ENCODE measurements at regions not wholly inside any gene's neighbourhood (a gene's known extent, or its start where the extent isn't known, plus 50 kb on each side); places are given as distances from the start of the nearest gene placed in this dataset.

- TF ChIP-seq CTCF (IDR thresholded peaks at IDR 0.05) = no peak
- no peak for TF ChIP-seq ZFX (IDR thresholded peaks at IDR 0.05; ENCODE audit: borderline replicate concordance)
- no peak overlapping the region for H3K27ac ChIP-seq
These were observed 202.4 kb downstream of the AXIN2 start for GRCh38 chr17:65359016-65359415.

DNA sequence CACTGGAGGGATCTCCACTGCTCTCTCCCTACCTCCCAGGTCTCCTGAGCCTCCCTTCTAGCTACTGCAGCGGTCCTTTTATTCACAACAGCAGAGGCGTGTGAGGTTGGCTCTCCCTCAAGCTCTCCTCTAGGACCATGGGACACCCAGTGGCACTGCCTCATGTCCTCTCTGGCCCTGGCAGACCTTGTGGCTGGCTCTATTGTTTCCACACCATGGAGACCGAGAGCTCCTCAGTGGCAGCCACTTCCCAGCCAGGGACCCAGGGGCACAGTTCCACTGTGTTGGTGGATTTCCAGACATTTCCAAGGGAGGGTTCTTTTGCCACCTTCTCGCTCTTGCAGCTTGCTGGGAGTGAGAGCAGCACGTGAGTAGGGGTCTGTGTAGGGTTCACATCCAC, 204.9 kb downstream of the AXIN2 start:
- H3K27ac ChIP-seq = no peak overlapping the region
- TF ChIP-seq CTCF (IDR thresholded peaks at IDR 0.05) (no peak), ZFX (IDR thresholded peaks at IDR 0.05; ENCODE audit: borderline replicate concordance) (no peak)

DNA sequence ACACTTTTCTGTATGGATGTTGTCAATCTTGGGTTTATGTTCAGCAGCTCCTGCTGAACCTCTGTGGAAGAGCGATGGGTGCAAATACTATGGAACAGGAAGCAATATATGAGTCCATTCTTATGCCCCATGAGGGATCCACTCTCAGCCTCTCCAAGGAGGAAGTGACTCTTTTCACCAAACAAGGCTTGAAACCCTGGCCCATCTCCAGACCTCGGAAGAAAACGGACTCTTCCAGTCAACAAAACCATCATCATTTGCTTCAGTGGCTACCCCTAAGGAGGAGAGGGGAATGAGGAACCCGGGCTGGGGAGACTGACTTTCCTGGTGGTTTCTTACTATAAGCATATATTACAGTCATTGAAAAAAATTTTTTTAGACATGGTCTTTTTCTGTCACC, 206.2 kb downstream of the AXIN2 start:
- H3K27ac ChIP-seq = no peak overlapping the region
- no peak for TF ChIP-seq ZFX (IDR thresholded peaks at IDR 0.05; ENCODE audit: borderline replicate concordance)
- TF ChIP-seq CTCF (IDR thresholded peaks at IDR 0.05) = no peak

DNA sequence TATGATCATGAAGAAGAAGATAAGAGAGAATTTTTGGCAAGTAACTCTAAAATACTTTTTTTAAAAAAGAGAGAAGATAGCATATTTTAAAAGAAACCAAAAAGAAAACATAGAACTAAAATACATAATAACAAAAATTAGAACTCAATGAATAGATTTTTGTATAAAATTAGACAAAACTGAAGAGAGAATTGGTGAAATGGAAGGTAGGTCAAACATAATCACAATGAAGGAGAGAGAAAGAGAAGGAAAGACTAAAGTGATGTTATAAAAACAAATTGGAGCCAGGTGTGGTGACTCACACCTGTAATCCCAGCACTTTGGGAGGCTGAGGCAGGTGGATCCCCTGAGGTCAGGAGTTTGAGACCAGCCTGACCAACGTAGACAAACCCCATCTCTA, 211.5 kb downstream of the AXIN2 start:
- TF ChIP-seq ZFX (IDR thresholded peaks at IDR 0.05; ENCODE audit: borderline replicate concordance) (no peak), CTCF (IDR thresholded peaks at IDR 0.05) (no peak)
- H3K27ac ChIP-seq = no peak overlapping the region

GRCh38 chr17:65346166-65346565, 209.0 kb downstream of the RGS9 start:
- no peak overlapping the region for H3K27ac ChIP-seq
- no peak for TF ChIP-seq ZFX (IDR thresholded peaks at IDR 0.05; ENCODE audit: borderline replicate concordance)
- no peak for TF ChIP-seq CTCF (IDR thresholded peaks at IDR 0.05)

DNA sequence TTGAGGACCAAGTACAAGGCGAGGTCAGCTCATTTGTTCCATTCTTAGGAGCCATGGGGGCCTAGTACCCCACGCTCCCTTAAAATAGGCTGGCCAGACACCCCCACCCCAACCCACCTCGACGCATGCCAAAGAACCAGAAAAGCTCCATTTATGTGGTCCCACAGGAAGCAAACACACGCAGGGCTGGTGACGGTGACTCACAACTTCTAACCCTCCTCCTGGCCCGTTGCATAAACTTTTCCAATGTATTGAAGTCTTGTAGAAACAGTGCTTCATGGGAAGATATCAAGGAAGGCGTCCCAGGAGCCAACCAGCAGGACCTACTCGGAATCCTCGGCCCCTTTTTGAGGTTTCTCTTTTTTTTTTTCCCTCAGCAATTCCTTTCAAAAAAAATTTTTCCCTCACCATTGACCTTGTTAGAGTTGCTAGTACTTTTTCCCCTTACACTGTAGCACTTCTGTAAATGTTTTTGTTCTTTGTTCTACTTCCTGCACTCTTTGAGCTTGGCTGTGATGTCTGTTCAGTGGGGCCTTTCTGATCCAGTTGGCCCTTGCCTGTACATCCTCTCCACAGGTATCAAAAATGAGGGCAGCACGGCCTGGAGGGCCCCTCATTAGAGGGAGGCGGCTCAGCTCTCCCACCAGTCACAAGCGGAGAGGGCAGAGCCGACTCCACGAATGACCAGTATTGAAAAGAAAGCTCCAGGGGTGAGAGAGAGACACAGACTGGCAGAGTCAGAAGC, 208.3 kb downstream of the RGS9 start:
- H3K27ac ChIP-seq = no peak overlapping the region
- TF ChIP-seq CTCF (IDR thresholded peaks at IDR 0.05) = no peak
- TF ChIP-seq ZFX (IDR thresholded peaks at IDR 0.05; ENCODE audit: borderline replicate concordance) = no peak

GRCh38 chr17:65340401-65340800, 203.2 kb downstream of the RGS9 start:
- no peak overlapping the region for H3K27ac ChIP-seq
- TF ChIP-seq CTCF (IDR thresholded peaks at IDR 0.05) (no peak), ZFX (IDR thresholded peaks at IDR 0.05; ENCODE audit: borderline replicate concordance) (no peak)

All from 22Rv1 (cell line).